IPS-15b (cell line): ENCODE measurements at regions not wholly inside any gene's neighbourhood (a gene's known extent, or its start where the extent isn't known, plus 50 kb on each side); places are given as distances from the start of the nearest gene placed in this dataset.
"Not testable (repeated sequence)": the region's sequence is repeated elsewhere in the genome, so short reads cannot be mapped to it uniquely, and the experiment has no call there.

ENCODE experiments used
- H3K27me3 ChIP-seq: one replicate; pipeline ENCODE4 v1.6.1; 2013; ENCODE audit warnings: low read length; ENCODE audit not compliant: control insufficient read depth, insufficient read depth
- H3K36me3 ChIP-seq: one replicate; pipeline ENCODE4 v1.6.1; 2013; ENCODE audit warnings: low read length; ENCODE audit not compliant: control insufficient read depth, insufficient read depth
- H3K4me1 ChIP-seq: one replicate; pipeline ENCODE4 v1.6.1; 2013; ENCODE audit warnings: mild to moderate bottlenecking, low read length; ENCODE audit not compliant: control insufficient read depth, insufficient read depth
- H3K4me3 ChIP-seq: one replicate; pipeline ENCODE4 v1.5.1; 2013; ENCODE audit warnings: low read depth, low read length
- H3K9ac ChIP-seq: one replicate; pipeline ENCODE4 v1.6.1; 2013; ENCODE audit warnings: low read depth, mild to moderate bottlenecking, low read length
- H3K9me3 ChIP-seq: one replicate; pipeline ENCODE4 v1.6.1; 2013; ENCODE audit warnings: mild to moderate bottlenecking, low read length; ENCODE audit not compliant: control insufficient read depth, insufficient read depth

- H3K27me3 ChIP-seq, H3K36me3 ChIP-seq, H3K9ac ChIP-seq, H3K4me3 ChIP-seq, H3K4me1 ChIP-seq: not testable (repeated sequence)
- H3K9me3 ChIP-seq: peaks cover 33% of the 10 kb centered on the region
Measured at GRCh38 chr15:20342601-20343394, 198.8 kb downstream of the GOLGA6L6 start.

- H3K9ac ChIP-seq: no peak overlapping the region
Measured at GRCh38 chr15:20341901-20342600, 199.5 kb downstream of the GOLGA6L6 start.

GRCh38 chr15:20340931-20341661 is 200.5 kb downstream of the GOLGA6L6 start:
- Histone ChIP-seq H3K4me3 (no peak overlapping the region), H3K27me3 (no peaks in the 10 kb centered on the region), H3K4me1 (no peaks in the 10 kb centered on the region), H3K36me3 (no peaks in the 10 kb centered on the region), H3K9ac (no peak overlapping the region), H3K9me3 (peaks cover 24% of the 10 kb centered on the region)

More at GRCh38 chr15:20341901-20342600, 199.5 kb downstream of the GOLGA6L6 start:
- Histone ChIP-seq H3K36me3 (no peaks in the 10 kb centered on the region), H3K4me3 (no peak overlapping the region), H3K4me1 (no peaks in the 10 kb centered on the region), H3K9me3 (peaks cover 33% of the 10 kb centered on the region), H3K27me3 (no peaks in the 10 kb centered on the region)

GRCh38 chr15:20340331-20340811 is 201.2 kb downstream of the GOLGA6L6 start:
- Histone ChIP-seq H3K9ac (no peak overlapping the region), H3K27me3 (no peaks in the 10 kb centered on the region), H3K4me3 (no peak overlapping the region), H3K9me3 (peaks cover 17% of the 10 kb centered on the region), H3K4me1 (no peaks in the 10 kb centered on the region), H3K36me3 (no peaks in the 10 kb centered on the region)

GRCh38 chr15:20339086-20339791 is 202.4 kb downstream of the GOLGA6L6 start:
- not testable (repeated sequence) for H3K9ac ChIP-seq, H3K4me1 ChIP-seq, H3K9me3 ChIP-seq

GRCh38 chr15:20338671-20339070 is 202.9 kb downstream of the GOLGA6L6 start:
- not testable (repeated sequence) for H3K36me3 ChIP-seq, H3K27me3 ChIP-seq, H3K4me3 ChIP-seq, H3K4me1 ChIP-seq, H3K9ac ChIP-seq, H3K9me3 ChIP-seq

More at GRCh38 chr15:20339086-20339791, 202.4 kb downstream of the GOLGA6L6 start:
- not testable (repeated sequence) for H3K4me3 ChIP-seq, H3K27me3 ChIP-seq, H3K36me3 ChIP-seq

GRCh38 chr15:20337238-20337637 is 204.4 kb downstream of the GOLGA6L6 start:
- not testable (repeated sequence) for H3K9me3 ChIP-seq, H3K36me3 ChIP-seq, H3K9ac ChIP-seq, H3K4me1 ChIP-seq, H3K27me3 ChIP-seq, H3K4me3 ChIP-seq

- H3K36me3 ChIP-seq, H3K4me3 ChIP-seq, H3K27me3 ChIP-seq, H3K9me3 ChIP-seq, H3K9ac ChIP-seq, H3K4me1 ChIP-seq: not testable (repeated sequence)
Measured at GRCh38 chr15:20334451-20334850, 207.1 kb downstream of the GOLGA6L6 start.

- not testable (repeated sequence) for H3K4me1 ChIP-seq, H3K4me3 ChIP-seq, H3K27me3 ChIP-seq, H3K9ac ChIP-seq, H3K36me3 ChIP-seq, H3K9me3 ChIP-seq
Measured at GRCh38 chr15:20325751-20326150, 215.8 kb downstream of the GOLGA6L6 start.

GRCh38 chr15:20317132-20317531 is 224.5 kb downstream of the GOLGA6L6 start:
- H3K4me1 ChIP-seq, H3K9me3 ChIP-seq, H3K27me3 ChIP-seq, H3K9ac ChIP-seq, H3K4me3 ChIP-seq, H3K36me3 ChIP-seq: not testable (repeated sequence)

GRCh38 chr15:20311014-20311680 is 230.5 kb downstream of the GOLGA6L6 start:
- not testable (repeated sequence) for H3K36me3 ChIP-seq, H3K9ac ChIP-seq, H3K9me3 ChIP-seq, H3K4me3 ChIP-seq, H3K27me3 ChIP-seq, H3K4me1 ChIP-seq
